Prostate gland (tissue), 2 donors: ENCODE measurements at regions not wholly inside any gene's neighbourhood (a gene's known extent, or its start where the extent isn't known, plus 50 kb on each side); places are given as distances from the start of the nearest gene placed in this dataset.

Experiments
- CTCF ChIP-seq, 4 experiments: fragments of 200-600 bp in 2 of 4; fragments of 450-650 bp in 2 of 4; sonication (generic) in 2 of 4; IDR thresholded peaks; 1 replicate in 3 of 4; 2 replicates in 1 of 4; pipeline ENCODE4 v1.5.1; 2016 to 2019; ENCODE audit warnings: antibody characterized with exemption in 4 of 4, mild to moderate bottlenecking in 2 of 4, moderate library complexity in 2 of 4
- POLR2A ChIP-seq: fragments of 450-650 bp; IDR thresholded peaks from one replicate; pipeline ENCODE4 v1.6.1; 2016; ENCODE audit warnings: antibody characterized with exemption, mild to moderate bottlenecking

- TF ChIP-seq CTCF (IDR thresholded peaks at IDR 0.05) (no peak), POLR2A (no peak)
These were observed 122.6 kb downstream of the AXIN2 start for GRCh38 chr17:65438708-65439294.
